ENCODE measurements at regions not wholly inside any gene's neighbourhood (a gene's known extent, or its start where the extent isn't known, plus 50 kb on each side); places are given as distances from the start of the nearest gene placed in this dataset.

DNA sequence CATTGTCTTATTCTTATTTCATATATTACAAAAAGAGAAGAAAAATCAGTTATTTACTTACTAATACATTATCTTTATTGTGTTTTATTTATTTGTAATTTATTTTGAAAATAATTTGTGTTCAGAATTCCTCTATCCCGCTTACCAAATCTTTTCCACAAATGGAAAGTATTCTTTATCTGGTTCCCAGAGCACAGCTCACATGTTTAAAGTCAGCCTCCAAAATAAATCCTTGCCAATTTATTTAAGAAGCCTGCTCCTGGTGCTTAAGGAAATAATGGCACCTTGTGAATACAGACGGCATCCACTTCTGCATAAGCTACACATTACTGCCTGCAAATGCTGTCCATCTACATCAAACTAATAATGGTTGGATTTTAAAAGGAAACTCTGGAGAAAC lies 435.4 kb downstream of the MTRR start:
- TF ChIP-seq, protein P1, sequence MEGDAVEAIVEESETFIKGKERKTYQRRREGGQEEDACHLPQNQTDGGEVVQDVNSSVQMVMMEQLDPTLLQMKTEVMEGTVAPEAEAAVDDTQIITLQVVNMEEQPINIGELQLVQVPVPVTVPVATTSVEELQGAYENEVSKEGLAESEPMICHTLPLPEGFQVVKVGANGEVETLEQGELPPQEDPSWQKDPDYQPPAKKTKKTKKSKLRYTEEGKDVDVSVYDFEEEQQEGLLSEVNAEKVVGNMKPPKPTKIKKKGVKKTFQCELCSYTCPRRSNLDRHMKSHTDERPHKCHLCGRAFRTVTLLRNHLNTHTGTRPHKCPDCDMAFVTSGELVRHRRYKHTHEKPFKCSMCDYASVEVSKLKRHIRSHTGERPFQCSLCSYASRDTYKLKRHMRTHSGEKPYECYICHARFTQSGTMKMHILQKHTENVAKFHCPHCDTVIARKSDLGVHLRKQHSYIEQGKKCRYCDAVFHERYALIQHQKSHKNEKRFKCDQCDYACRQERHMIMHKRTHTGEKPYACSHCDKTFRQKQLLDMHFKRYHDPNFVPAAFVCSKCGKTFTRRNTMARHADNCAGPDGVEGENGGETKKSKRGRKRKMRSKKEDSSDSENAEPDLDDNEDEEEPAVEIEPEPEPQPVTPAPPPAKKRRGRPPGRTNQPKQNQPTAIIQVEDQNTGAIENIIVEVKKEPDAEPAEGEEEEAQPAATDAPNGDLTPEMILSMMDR (IDR thresholded peaks at IDR 0.05; ENCODE audit: low read length) = no peak
- TF ChIP-seq EZH2 (IDR thresholded peaks at IDR 0.05; ENCODE audit: borderline replicate concordance, low read length) = no peak

Measured in OCI-LY1 (cell line).